ENCODE measurements at regions not wholly inside any gene's neighbourhood (a gene's known extent, or its start where the extent isn't known, plus 50 kb on each side); places are given as distances from the start of the nearest gene placed in this dataset.
"Not testable (repeated sequence)": the region's sequence is repeated elsewhere in the genome, so short reads cannot be mapped to it uniquely, and the experiment has no call there.

DNA sequence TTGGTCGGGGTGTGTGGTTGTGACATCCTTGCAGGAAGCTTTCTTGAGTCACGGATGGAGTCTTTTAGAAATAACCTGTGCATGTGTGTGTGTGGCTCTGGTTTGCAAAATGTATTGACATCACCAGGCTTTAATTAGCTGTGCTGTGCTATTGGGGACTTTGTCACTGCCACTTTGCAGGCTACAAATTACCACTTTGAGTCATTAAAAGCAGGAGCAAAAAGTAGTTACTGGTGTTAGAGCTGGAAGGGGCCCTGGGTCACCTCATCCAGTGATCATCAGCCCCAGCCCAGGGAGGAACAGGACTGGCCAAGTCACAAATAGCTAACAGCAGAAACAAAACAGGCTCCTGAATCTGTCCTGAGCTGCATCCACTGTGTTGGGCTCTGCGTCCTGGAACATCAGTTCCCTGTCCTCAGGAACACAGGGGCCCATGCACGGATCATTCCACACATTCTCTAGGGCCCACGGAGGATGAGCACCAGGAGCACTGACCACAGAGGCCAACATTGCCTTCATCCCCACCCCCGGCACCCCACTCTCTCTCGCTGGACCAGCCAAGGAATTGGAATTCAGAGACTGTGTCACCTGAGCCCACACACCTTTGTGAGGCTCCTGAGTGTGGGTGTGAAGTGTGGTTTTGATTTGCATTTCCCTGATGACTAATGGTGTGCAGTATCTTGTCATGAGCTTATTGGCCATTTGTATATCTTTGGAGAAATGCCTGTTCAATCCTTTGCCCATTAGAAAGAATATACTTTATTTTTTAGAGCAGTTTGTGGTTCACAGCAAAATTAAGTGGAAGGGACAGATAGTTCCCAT is 280.1 kb upstream of the C1orf174 start:
- CTCF ChIA-PET = no interaction called here

DNA sequence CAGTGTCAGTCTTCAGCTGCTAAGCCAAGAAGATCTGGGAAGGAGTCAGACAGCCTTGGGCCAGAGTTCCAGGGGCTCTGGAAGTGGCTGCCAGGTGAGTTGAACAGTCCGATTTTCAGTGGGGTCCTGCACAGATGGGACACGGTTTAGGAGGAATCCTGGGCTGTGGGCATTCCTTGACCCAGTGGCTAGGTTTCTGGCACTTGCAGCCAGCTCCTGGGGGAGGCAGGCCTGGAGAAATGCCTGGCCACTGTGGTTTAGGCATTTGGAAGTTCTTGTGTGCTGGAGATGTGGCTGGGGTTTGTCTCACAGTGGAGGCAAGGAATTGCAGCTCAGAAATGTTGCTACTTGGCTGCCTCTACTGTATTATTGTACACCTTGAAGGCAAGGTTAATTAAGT is 286.4 kb upstream of the C1orf174 start:
- CTCF ChIA-PET, POLR2A ChIA-PET: not testable (repeated sequence)

More for the DNA sequence above, 280.1 kb upstream of the C1orf174 start:
- POLR2A ChIA-PET = no interaction called here

DNA sequence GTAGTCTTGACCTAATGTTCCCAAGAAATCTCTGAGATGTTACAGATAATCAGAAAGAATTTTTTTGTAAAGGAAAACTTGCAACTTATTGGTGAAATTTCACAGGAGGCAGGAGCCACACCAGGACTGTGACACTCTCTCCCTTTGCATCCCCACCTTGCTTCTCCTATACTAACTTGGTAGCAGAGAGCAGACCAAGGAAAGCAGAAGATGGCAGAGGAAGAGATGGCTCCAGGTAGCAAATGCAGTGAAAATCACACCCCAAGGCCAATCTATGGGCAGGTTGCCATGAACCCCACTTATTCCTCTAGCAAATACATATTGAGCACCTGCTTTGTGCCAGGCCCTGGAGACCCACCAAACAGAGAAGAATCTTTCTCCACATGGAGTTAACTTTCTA is 303.4 kb upstream of the C1orf174 start:
- ChIA-PET POLR2A (no interaction called here), CTCF (no interaction called here)

DNA sequence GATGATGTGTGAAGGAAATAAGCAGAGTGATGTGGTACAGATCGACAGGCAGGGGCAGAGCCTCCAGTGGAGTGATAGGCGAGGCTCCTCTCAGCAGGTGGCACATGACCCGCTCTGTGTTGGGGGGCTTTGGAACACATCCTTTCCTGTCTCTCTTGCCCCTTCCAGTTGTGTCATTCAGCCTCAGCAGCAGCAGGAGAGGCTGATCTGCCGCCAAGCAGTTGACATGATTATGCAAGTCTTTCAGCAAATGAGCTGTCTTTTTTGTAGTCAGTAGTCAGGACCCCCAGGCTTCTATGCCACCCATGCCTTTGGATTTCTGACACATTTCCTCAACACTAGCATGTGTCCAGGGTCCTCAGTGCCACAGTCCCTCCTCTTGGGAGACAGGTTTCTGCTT is 307.1 kb upstream of the C1orf174 start:
- ChIA-PET CTCF (no interaction called here), POLR2A (no interaction called here)

DNA sequence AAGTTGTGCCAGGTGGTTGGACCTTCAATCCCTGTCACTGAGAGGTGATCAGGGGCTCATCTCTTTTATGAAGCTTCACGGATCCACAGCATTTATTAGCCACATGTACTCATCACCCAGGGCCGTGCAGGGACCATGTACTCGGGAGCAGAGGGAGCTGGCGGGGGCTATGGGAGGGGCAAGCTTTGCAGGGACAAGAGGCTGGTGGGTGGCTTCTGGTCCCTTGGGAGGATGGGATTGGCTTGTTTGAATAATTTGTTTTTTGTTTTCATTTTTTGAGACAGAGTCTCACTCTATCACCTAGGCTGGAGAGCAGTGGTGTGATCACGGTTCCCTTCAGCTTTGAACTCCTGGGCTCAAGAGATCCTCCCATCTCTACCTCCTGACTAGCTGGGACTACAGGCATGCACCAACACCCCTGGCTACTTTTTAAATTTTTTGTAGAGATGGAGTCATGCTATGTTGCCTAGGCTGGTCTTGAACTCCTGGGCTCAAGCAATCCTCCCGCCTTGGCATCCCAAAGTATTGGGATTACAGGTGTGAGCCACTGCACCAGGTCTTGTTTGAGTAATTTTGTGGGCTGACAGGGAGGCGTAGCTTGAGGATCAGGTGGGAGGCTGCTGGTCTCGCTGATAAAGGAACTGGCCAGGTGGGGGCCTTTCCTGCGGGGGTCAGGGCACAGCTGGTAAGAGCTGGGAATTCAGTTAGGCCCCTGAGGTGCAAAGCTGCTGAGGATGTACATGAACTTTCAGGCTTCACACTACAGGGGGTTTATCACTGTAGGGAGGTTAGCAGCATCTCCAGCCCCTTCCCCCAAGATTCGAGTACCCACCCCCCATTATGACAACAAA is 308.0 kb upstream of the C1orf174 start:
- POLR2A ChIA-PET = no interaction called here
- CTCF ChIA-PET = no interaction called here

DNA sequence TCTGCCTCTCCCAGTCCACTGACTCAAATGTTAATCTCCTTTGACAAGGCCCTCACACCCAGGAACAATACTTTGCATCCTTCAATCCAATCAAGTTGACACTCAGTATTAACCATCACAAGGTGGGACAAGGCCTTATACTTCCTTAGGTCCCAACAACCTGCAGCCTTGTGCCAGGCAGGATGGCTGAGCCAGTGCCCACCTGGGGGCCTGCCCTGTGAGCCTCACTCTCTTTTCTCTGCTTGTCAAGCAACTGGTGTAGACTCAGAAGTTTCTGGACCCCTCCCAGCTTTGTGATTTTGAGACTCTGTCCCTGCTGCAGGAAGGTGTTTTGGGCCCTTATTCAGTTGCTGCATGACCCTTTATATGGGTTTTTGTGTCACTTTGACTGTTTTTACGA is 310.0 kb upstream of the C1orf174 start:
- ChIA-PET POLR2A (no interaction called here), CTCF (no interaction called here)

DNA sequence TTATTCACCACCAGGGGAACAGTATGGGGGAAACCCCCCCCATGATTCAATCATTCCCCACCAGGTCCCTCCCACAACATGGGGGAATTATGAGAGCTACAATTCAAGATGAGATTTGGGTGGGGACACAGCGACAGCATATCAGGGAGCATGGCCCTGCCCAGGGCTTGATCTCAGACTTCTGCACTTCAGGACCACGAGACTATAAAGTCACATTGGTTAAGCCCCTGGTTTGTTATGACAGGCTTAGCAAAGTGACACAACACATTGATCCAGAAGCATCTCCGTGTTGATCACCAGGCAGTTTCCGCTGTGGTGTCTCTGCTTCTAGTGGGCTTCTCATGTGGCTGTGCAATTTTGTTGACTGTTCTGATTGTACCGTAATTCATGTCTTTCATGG is 312.7 kb upstream of the C1orf174 start:
- POLR2A ChIA-PET = no interaction called here
- CTCF ChIA-PET = no interaction called here

DNA sequence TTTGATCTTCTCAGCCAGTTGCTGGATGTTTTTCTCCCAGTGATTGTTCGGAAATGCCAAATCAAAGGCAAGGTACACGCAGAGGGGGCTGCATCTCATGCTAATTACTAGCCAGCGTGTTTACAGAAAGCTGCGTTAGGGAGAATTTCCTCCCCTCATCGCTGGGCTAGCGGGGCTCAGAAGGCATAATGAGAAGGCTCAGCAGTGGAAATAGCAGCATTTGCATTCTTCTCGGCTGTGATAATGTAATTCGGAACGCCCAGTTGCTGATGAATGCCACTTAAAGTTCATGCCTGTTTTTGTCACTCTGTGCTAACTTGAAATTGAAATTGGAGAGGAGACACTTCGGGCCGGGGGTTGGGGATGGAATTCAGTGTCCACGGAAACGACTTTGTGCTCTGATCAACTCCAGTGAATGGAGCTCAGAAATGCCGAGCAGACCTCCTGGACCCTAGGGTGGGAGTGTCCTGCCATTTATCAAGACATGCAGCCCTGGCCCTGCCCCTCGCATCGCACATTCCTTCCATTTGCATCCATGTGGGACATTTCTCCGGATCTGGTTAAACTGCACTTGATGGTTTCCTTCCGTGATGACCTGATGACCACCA is 313.4 kb upstream of the C1orf174 start:
- ChIA-PET POLR2A (no interaction called here), CTCF (no interaction called here)

DNA sequence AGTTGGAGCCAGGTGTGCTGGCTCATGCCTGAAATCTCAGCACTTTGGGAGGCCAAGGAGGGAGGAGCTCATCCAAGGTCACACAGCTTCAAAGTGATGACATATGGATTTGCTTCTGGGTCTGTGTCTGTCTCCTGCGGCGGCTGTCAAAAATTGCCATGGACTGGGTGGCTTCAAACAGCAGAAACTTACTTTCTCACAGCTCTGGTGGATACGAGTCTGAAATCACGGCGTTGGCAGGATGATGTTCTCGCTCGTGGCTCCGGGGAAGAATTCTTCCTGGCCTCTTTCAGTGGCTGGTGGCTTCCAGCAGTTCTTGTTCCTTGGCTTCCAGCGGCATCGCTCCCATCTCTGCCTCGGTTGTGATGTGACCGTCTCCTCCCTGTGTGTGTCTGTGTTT is 314.8 kb upstream of the C1orf174 start:
- POLR2A ChIA-PET = no interaction called here
- CTCF ChIA-PET = no interaction called here

DNA sequence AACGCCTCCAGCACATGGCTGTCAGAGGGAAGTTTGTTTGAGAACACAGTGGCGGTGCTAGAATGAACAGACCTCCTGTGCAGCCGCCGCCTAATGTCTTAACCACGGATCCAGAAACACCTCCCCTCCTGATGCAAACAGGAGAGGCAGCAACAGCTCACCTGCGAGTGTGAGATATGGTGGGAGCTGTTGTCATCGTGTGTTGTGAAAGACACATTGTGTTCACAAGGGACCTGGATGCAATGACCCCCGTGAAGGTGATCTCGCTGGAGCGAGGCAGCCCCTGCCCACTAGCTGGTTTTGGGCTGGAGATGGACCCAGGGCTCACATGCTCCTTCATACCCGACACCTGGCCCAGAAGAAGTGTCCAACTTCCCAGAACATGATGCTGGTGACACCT is 315.3 kb upstream of the C1orf174 start:
- ChIA-PET CTCF (no interaction called here), POLR2A (no interaction called here)

DNA sequence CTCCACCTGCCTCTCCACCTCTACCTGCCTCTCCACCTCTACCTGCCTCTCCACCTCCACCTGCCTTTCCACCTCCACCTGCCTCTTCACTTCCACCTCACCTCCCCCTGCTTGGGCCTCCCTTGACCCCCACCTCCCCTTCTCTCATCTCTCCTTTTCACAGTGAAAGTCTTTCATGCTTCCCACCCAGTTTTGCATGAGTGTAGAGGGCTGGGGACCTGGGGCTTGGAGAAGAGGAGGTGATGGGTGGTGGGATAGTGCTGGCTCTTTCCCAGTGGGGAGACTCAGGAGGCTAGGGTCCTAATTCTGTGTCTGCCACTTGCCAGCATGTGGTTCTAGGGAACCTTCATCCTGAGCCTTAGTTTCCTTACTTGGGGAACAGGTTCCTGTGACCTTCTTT is 316.2 kb upstream of the C1orf174 start:
- CTCF ChIA-PET = no interaction called here

DNA sequence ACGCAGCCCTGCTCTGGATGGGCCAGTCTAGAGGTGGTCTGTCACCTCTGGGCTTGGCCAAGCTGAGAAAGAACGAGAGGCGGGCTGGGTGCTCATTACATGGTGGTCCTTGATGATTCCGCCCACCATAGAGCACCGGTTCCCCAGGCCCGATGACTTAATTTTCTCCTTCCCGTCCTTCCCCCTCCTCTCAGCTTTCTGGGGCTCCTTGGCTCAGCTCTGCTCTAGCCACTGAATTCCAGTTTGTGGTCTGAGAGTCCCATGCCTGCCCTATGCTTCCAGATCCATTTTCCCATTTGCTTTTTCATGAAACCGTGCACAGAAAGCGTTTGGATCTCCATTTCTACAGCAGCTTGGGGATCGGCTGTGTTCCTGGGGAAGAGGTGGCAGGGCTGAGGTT is 318.5 kb upstream of the C1orf174 start:
- POLR2A ChIA-PET = no interaction called here
- CTCF ChIA-PET = no interaction called here

More for the DNA sequence above, 316.2 kb upstream of the C1orf174 start:
- POLR2A ChIA-PET = no interaction called here

DNA sequence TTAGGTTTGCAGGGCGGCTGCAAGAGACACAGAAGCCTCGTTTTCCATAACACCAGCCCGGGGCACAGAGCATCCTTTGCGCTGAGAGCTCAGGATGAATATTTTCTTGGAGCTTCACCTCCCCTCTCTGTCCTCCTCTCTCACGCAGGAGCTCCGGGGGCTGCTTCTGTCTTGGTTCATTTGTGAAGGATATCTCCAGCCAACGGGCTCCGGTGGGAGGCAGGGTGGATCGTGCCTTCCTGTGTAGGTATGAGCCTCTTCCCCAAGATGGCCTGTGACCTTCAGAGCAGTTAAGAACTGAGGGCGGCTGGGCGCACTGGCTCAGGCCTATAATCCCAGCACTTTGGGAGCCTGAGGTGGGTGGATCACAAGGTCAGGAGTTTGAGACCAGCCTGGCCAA is 319.0 kb upstream of the C1orf174 start:
- ChIA-PET CTCF (no interaction called here), POLR2A (no interaction called here)

DNA sequence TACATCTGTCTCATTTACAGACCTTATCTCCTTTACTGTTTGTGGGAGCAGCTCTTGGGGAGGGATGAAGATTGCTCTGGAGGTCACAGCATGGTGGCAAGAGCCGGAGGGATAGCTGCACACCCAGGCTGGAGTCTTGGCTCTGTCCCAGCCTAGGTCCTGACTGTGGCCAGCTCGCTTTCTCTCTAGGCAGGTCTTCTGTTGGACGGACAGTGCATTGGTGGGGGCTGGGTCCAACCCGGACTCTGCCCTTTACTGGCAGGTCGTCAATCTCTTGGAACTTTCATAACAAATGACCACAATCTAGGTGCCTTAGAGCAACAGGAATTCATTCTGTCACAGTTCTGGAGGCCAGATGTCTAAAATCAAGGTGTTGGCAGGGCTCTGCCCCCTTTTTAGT is 319.8 kb upstream of the C1orf174 start:
- CTCF ChIA-PET = no interaction called here
- POLR2A ChIA-PET = no interaction called here

DNA sequence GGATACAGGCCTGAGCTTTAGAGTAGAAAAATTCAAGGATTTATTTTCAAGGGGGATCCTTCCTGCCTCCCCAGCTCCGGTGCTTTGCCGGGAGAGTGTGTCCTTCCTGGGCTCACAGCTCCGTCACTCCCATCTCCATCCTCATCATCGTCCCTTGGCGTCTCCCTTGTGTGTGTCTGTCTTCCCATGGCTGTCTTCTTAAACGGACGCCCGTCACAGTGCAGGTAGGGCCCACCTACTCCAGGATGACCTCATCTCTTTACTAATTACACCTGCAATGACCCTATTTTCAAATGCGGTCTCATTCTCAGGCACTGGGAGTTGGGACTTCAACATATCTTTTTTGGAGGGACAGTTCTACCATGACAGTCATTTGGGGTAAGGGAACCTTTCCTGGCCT is 320.3 kb upstream of the C1orf174 start:
- ChIA-PET POLR2A (no interaction called here), CTCF (no interaction called here)

DNA sequence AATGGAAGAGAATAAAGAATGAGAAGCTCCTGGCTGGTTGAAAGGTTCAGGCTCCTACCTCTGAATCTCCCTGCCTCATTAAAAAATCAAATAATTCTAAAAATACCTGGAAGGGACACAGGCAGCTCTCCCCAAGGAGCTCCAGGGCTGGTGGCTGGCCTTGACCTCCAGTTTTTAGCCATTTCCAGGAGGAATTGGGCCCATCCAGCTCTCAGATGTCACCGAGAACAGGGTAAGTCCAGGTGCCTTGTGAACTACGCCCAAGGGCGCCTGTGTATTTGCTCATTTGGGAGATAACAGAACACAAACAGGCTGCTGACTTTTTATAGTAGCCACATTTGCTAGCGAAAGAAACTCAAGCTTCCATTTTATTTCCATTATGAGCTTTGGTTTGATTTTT is 321.0 kb upstream of the C1orf174 start:
- ChIA-PET POLR2A (no interaction called here), CTCF (no interaction called here)

DNA sequence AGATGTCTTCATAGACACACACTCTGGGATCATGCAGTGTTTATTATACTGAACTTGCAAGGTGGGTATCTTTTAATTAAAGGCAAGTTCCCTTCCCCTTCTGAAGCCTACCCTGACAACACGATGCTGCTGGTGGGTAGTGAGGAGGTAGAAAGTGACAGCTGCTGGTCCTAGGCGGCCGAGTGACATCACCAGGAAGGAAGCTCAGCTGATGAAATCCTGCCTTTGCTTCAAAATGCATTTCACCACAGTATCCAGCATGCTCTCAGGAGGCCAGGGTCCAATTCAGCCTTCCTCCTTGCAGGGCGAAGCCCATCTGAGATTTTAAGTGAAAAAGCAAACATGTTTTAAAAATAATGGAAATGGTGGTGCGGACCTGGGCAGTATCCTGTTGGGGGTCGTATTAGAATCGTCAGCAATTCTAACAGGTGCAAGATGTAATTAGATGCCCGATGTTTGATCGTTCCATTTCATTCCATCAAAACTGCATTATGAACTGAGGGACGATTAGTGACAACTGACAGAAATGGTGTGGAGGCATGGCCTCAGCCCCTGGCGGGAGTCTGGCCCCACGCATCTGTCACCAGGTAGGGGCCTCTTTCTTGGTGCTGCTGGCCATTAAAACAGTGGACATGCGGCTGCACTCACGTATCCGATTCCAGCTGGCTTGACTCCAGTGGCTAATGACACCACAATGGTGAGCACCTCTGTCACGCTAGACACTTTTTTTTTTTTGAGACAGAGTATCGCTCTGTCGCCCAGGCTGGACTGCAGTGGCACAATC is 324.8 kb upstream of the C1orf174 start:
- POLR2A ChIA-PET = no interaction called here
- CTCF ChIA-PET = no interaction called here

DNA sequence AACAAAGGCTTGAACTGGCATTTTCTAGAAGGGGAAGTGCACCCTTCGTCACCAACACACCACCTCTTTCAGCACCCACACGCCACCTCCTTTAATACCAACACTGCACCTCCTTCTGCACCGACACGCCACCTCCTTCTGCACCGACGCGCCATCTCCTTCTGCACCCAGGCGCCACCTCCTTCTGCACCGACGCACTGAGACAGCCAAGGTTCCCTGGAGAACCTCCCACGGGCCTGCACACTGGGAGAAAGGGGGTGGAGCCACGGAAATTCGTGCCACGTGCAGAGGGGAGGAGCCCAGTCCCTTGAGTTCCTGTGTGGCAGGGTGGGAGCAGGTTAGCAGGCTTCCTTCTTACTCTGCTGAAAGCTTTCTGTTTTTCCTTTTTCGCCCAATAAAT is 327.9 kb upstream of the C1orf174 start:
- ChIA-PET POLR2A (no interaction called here), CTCF (no interaction called here)

DNA sequence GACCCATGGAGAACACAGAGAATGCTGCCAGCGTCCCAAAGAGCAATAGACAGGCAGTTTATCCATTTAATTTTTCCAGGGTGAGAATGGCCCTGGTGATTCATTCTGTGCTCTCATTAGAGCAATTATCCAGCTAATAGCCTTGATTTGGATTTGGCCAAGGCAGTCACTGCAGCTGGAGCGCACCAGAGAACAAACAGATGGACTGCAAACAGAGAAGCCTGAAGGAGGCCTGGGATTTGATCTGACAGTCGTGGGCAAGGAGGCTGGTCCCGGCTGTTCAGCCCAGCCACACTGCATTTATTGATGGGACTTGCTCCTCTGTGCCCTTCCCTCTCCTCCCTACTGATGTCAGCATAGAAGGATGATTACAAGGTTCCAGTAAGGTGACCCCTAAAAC is 353.9 kb upstream of the C1orf174 start:
- ChIA-PET POLR2A (no interaction called here), CTCF (no interaction called here)

DNA sequence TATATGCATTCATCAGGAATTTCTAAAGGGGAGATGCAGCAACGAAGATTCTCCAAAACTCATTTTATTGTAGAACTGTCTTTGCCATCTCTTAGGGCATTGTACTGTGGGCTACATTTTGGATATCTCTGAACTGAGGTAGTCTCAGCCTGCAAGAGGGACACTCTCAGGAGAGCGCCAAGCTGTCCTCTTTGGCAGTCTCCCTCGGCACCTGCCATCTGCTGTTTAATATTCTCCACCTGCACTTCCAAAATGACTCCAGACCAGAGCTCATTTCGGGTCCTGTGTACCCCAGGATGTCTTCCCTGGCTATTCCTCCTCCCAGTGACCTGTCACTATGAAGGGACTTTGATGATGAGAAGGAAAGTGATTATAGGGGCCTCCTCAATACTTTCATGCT is 356.3 kb upstream of the C1orf174 start:
- CTCF ChIA-PET = no interaction called here
- POLR2A ChIA-PET = no interaction called here
